ENCODE measurements at regions not wholly inside any gene's neighbourhood (a gene's known extent, or its start where the extent isn't known, plus 50 kb on each side); places are given as distances from the start of the nearest gene placed in this dataset.
"Not testable (repeated sequence)": the region's sequence is repeated elsewhere in the genome, so short reads cannot be mapped to it uniquely, and the experiment has no call there.

DNA sequence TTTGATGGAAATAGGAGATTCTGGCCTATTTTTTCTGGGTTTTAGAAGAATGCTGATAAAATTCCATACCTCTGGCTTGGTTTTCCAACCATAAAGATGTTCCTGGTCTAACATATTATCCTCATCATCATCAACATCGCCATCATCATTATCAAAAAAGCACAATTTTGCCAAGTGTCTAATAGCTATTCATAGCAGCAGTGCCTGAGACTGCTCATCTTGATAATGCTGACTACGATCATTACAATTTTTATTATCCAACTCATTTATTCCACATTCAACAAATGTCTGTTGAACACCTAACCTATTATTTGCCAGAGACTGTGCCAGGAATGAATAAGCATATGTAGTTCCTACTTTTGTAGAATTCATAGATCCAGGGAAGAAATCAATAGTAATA lies 303.5 kb upstream of the GATB start:
- no peak overlapping the region for H3K27ac ChIP-seq (ENCODE audit: insufficient read depth in 1 of 2, low read depth in 1 of 2, low read length in 2 of 2, poor library complexity in 1 of 2, severe bottlenecking in 2 of 2)
- CTCF ChIA-PET: no interaction called here
- peaks cover 0 to 3% (median 0%) of the 10 kb centered on the region in 5 experiments for H3K27me3 ChIP-seq (replicated peaks in 2 of 5; ENCODE audit: control insufficient read depth in 4 of 5, insufficient read depth in 5 of 5, low read length in 4 of 5)
- no peaks in the 10 kb centered on the region for H3K4me1 ChIP-seq (ENCODE audit: control extremely low read depth in 1 of 4, control insufficient read depth in 4 of 4, insufficient read depth in 4 of 4, low read length in 3 of 4)
- no peak for DNase-seq
- H3K4me3 ChIP-seq (ENCODE audit: control insufficient read depth in 1 of 7, extremely low read depth in 1 of 7, insufficient read depth in 4 of 7, low read depth in 2 of 7, low read length in 6 of 7): no peak overlapping the region
- H3K9me3 ChIP-seq (ENCODE audit: control extremely low read depth in 1 of 5, control insufficient read depth in 4 of 5, insufficient read depth in 2 of 5, low read depth in 1 of 5, low read length in 4 of 5): no peaks in the 10 kb centered on the region
- WGBS (ENCODE audit: insufficient coverage): 100% methylated on average over 1 of the region's 2 CpGs
- no peaks in the 10 kb centered on the region for H3K36me3 ChIP-seq (ENCODE audit: control insufficient read depth in 4 of 4, insufficient read depth in 4 of 4, low read length in 3 of 4)
- POLR2A ChIA-PET: no interaction called here

DNA sequence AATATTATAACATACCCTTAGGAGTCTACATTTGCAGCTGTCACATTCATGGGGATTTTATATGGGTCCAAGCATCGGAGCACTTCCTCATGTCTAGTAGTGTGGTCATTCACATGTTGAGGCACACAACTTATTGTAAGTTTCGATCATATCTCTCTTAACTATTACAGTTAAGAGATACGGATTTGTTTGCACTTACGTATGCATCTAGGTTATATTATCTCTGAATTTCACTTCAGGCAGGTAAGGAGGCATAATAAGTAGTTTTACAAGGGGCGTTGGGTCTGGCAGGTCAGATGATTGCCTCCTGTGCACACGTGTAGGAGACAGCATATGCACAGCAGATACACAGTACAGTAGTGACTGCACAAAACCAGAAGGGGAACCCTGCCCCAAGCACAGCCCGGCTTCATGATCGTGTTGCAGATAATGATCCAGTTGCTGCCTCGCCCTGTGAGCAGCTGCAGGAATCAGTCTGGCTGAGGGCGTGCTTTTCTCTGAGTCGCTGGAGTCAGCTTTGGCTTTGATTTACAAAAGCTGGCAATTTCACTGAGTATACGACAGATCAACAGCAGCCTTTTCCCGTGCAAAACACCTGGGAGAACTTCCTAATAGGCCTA lies 302.9 kb upstream of the GATB start:
- WGBS (ENCODE audit: insufficient coverage): 72% methylated on average over 11 of the region's 13 CpGs
- DNase-seq: peak in 2 of 3 donors; percentile 13 to 24

GRCh38 chr4:152062936-152063620 lies 302.3 kb upstream of the GATB start:
- DNase-seq: no peak
- POLR2A ChIA-PET: no interaction called here

More for the DNA sequence above, 302.9 kb upstream of the GATB start:
- CTCF ChIA-PET: no interaction called here
- POLR2A ChIA-PET: no interaction called here
- Histone ChIP-seq H3K4me1 (ENCODE audit: control extremely low read depth in 1 of 4, control insufficient read depth in 4 of 4, insufficient read depth in 4 of 4, low read length in 3 of 4) (no peaks in the 10 kb centered on the region), H3K36me3 (ENCODE audit: control insufficient read depth in 4 of 4, insufficient read depth in 4 of 4, low read length in 3 of 4) (no peaks in the 10 kb centered on the region), H3K27me3 (replicated peaks in 2 of 5; ENCODE audit: control insufficient read depth in 4 of 5, insufficient read depth in 5 of 5, low read length in 4 of 5) (peaks cover 0 to 3% (median 0%) of the 10 kb centered on the region in 5 experiments), H3K4me3 (ENCODE audit: control insufficient read depth in 1 of 7, extremely low read depth in 1 of 7, insufficient read depth in 4 of 7, low read depth in 2 of 7, low read length in 6 of 7) (no peak overlapping the region), H3K9me3 (ENCODE audit: control extremely low read depth in 1 of 5, control insufficient read depth in 4 of 5, insufficient read depth in 2 of 5, low read depth in 1 of 5, low read length in 4 of 5) (no peaks in the 10 kb centered on the region), H3K27ac (ENCODE audit: insufficient read depth in 1 of 2, low read depth in 1 of 2, low read length in 2 of 2, poor library complexity in 1 of 2, severe bottlenecking in 2 of 2) (no peak overlapping the region)

GRCh38 chr4:152054731-152055130 lies 293.9 kb upstream of the GATB start:
- H3K9me3 ChIP-seq (ENCODE audit: control extremely low read depth in 1 of 5, control insufficient read depth in 4 of 5, insufficient read depth in 2 of 5, low read depth in 1 of 5, low read length in 4 of 5): peaks cover 0 to 5% (median 0%) of the 10 kb centered on the region in 5 experiments
- H3K4me1 ChIP-seq (ENCODE audit: control extremely low read depth in 1 of 4, control insufficient read depth in 4 of 4, insufficient read depth in 4 of 4, low read length in 3 of 4): peaks cover 0 to 6% (median 2%) of the 10 kb centered on the region in 4 experiments
- DNase-seq: no peak
- H3K4me3 ChIP-seq (ENCODE audit: control insufficient read depth in 1 of 7, extremely low read depth in 1 of 7, insufficient read depth in 4 of 7, low read depth in 2 of 7, low read length in 6 of 7): no peak overlapping the region
- no peaks in the 10 kb centered on the region for H3K36me3 ChIP-seq (ENCODE audit: control insufficient read depth in 4 of 4, insufficient read depth in 4 of 4, low read length in 3 of 4)
- no CpG with 5 or more reads among the region's 3 CpGs for WGBS (ENCODE audit: insufficient coverage)
- ChIA-PET POLR2A (no interaction called here), CTCF (no interaction called here)
- peaks cover 0 to 3% (median 0%) of the 10 kb centered on the region in 5 experiments for H3K27me3 ChIP-seq (replicated peaks in 2 of 5; ENCODE audit: control insufficient read depth in 4 of 5, insufficient read depth in 5 of 5, low read length in 4 of 5)
- no peak overlapping the region for H3K27ac ChIP-seq (ENCODE audit: insufficient read depth in 1 of 2, low read depth in 1 of 2, low read length in 2 of 2, poor library complexity in 1 of 2, severe bottlenecking in 2 of 2)

More at GRCh38 chr4:152062936-152063620, 302.3 kb upstream of the GATB start:
- peaks cover 0 to 3% (median 0%) of the 10 kb centered on the region in 5 experiments for H3K27me3 ChIP-seq (replicated peaks in 2 of 5; ENCODE audit: control insufficient read depth in 4 of 5, insufficient read depth in 5 of 5, low read length in 4 of 5)
- no peaks in the 10 kb centered on the region for H3K36me3 ChIP-seq (ENCODE audit: control insufficient read depth in 4 of 4, insufficient read depth in 4 of 4, low read length in 3 of 4)
- no peak overlapping the region for H3K4me3 ChIP-seq (ENCODE audit: control insufficient read depth in 1 of 7, extremely low read depth in 1 of 7, insufficient read depth in 4 of 7, low read depth in 2 of 7, low read length in 6 of 7)
- WGBS (ENCODE audit: insufficient coverage): no CpG with 5 or more reads among the region's 2 CpGs
- H3K27ac ChIP-seq (ENCODE audit: insufficient read depth in 1 of 2, low read depth in 1 of 2, low read length in 2 of 2, poor library complexity in 1 of 2, severe bottlenecking in 2 of 2): no peak overlapping the region
- CTCF ChIA-PET: no interaction called here
- H3K4me1 ChIP-seq (ENCODE audit: control extremely low read depth in 1 of 4, control insufficient read depth in 4 of 4, insufficient read depth in 4 of 4, low read length in 3 of 4): no peaks in the 10 kb centered on the region
- no peaks in the 10 kb centered on the region for H3K9me3 ChIP-seq (ENCODE audit: control extremely low read depth in 1 of 5, control insufficient read depth in 4 of 5, insufficient read depth in 2 of 5, low read depth in 1 of 5, low read length in 4 of 5)

DNA sequence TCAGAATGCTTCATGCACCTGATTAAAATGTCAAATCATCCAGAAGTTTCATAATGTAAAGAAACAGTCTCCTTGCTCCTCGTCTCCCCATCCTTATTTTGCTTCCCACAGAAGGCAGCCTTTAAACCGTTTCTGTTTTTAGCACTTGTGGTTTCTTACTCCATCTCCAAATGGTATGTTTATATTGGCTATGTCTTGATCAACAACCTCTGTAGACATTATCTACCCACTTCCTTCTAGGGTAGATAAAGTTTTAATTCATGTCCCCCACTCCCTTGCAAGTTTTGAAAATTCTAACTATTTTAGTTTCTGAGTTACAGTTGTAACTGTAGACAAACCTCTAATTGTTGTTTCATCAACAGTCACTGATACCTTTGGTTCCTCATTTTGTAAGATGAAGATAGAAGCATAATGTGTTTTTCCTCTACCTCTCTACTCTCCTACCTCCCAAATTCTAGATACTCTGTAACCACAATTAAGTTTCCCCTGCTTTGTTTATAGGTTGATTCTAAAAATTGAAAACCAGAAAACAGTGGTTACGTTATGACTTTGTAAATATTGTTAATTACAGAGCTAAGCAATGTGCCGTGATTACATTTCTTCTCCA lies 291.7 kb upstream of the GATB start:
- H3K4me3 ChIP-seq (ENCODE audit: control insufficient read depth in 1 of 7, extremely low read depth in 1 of 7, insufficient read depth in 4 of 7, low read depth in 2 of 7, low read length in 6 of 7): no peak overlapping the region
- WGBS (ENCODE audit: insufficient coverage): 14% methylated on average over 1 of the region's 4 CpGs
- CTCF ChIA-PET: no interaction called here

GRCh38 chr4:152051332-152051731 lies 290.5 kb upstream of the GATB start:
- H3K4me1 ChIP-seq (ENCODE audit: control extremely low read depth in 1 of 4, control insufficient read depth in 4 of 4, insufficient read depth in 4 of 4, low read length in 3 of 4); DNase-seq; H3K27ac ChIP-seq (ENCODE audit: insufficient read depth in 1 of 2, low read depth in 1 of 2, low read length in 2 of 2, poor library complexity in 1 of 2, severe bottlenecking in 2 of 2); POLR2A ChIA-PET; H3K36me3 ChIP-seq (ENCODE audit: control insufficient read depth in 4 of 4, insufficient read depth in 4 of 4, low read length in 3 of 4); H3K4me3 ChIP-seq (ENCODE audit: control insufficient read depth in 1 of 7, extremely low read depth in 1 of 7, insufficient read depth in 4 of 7, low read depth in 2 of 7, low read length in 6 of 7); CTCF ChIA-PET; H3K9me3 ChIP-seq (ENCODE audit: control extremely low read depth in 1 of 5, control insufficient read depth in 4 of 5, insufficient read depth in 2 of 5, low read depth in 1 of 5, low read length in 4 of 5): not testable (repeated sequence)
- 100% methylated on average over 8 of the region's 15 CpGs for WGBS (ENCODE audit: insufficient coverage)
- H3K27me3 ChIP-seq (replicated peaks in 2 of 5; ENCODE audit: control insufficient read depth in 4 of 5, insufficient read depth in 5 of 5, low read length in 4 of 5): peaks cover 0 to 16% (median 4%) of the 10 kb centered on the region in 5 experiments

More for the DNA sequence above, 291.7 kb upstream of the GATB start:
- POLR2A ChIA-PET: no interaction called here
- Histone ChIP-seq H3K27me3 (replicated peaks in 2 of 5; ENCODE audit: control insufficient read depth in 4 of 5, insufficient read depth in 5 of 5, low read length in 4 of 5) (peaks cover 0 to 7% (median 3%) of the 10 kb centered on the region in 5 experiments), H3K36me3 (ENCODE audit: control insufficient read depth in 4 of 4, insufficient read depth in 4 of 4, low read length in 3 of 4) (no peaks in the 10 kb centered on the region), H3K27ac (ENCODE audit: insufficient read depth in 1 of 2, low read depth in 1 of 2, low read length in 2 of 2, poor library complexity in 1 of 2, severe bottlenecking in 2 of 2) (no peak overlapping the region), H3K9me3 (ENCODE audit: control extremely low read depth in 1 of 5, control insufficient read depth in 4 of 5, insufficient read depth in 2 of 5, low read depth in 1 of 5, low read length in 4 of 5) (peaks cover 0 to 5% (median 0%) of the 10 kb centered on the region in 5 experiments), H3K4me1 (ENCODE audit: control extremely low read depth in 1 of 4, control insufficient read depth in 4 of 4, insufficient read depth in 4 of 4, low read length in 3 of 4) (peaks cover 0 to 6% (median 2%) of the 10 kb centered on the region in 4 experiments)
- peak in 2 of 3 donors; percentile 23 to 35 for DNase-seq

DNA sequence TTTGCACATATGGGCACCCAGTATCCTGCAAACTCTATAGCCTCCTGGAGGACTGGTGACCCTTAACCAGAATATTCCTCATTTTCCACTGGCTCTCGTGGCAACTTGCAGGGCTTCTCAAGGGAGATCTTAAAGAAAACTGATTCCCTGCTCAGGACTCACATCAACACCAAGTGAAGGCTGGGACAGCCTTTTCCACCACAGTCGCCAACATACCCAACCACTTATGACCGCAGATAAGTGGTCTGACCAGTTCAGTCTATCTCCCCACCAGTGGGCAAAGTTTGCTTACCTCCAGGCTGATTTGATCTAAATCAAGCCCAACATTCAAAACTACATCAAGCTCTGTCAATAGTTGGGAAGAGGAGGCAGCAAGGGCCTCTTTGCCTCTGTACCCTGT lies 289.3 kb upstream of the GATB start:
- ChIA-PET CTCF (no interaction called here), POLR2A (no interaction called here)
- Histone ChIP-seq H3K4me3 (ENCODE audit: control insufficient read depth in 1 of 7, extremely low read depth in 1 of 7, insufficient read depth in 4 of 7, low read depth in 2 of 7, low read length in 6 of 7) (no peak overlapping the region), H3K27me3 (replicated peaks in 2 of 5; ENCODE audit: control insufficient read depth in 4 of 5, insufficient read depth in 5 of 5, low read length in 4 of 5) (peaks cover 0 to 28% (median 8%) of the 10 kb centered on the region in 5 experiments), H3K36me3 (ENCODE audit: control insufficient read depth in 4 of 4, insufficient read depth in 4 of 4, low read length in 3 of 4) (no peaks in the 10 kb centered on the region), H3K4me1 (ENCODE audit: control extremely low read depth in 1 of 4, control insufficient read depth in 4 of 4, insufficient read depth in 4 of 4, low read length in 3 of 4) (peaks cover 6 to 10% (median 8%) of the 10 kb centered on the region in 4 experiments), H3K9me3 (ENCODE audit: control extremely low read depth in 1 of 5, control insufficient read depth in 4 of 5, insufficient read depth in 2 of 5, low read depth in 1 of 5, low read length in 4 of 5) (no peaks in the 10 kb centered on the region), H3K27ac (ENCODE audit: insufficient read depth in 1 of 2, low read depth in 1 of 2, low read length in 2 of 2, poor library complexity in 1 of 2, severe bottlenecking in 2 of 2) (no peak overlapping the region)
- no peak for DNase-seq
- WGBS (ENCODE audit: insufficient coverage): 100% methylated on average over 3 of the region's 3 CpGs
